ENCODE measurements at regions not wholly inside any gene's neighbourhood (a gene's known extent, or its start where the extent isn't known, plus 50 kb on each side); places are given as distances from the start of the nearest gene placed in this dataset.
"Not testable (repeated sequence)": the region's sequence is repeated elsewhere in the genome, so short reads cannot be mapped to it uniquely, and the experiment has no call there.

GRCh38 chr17:12220714-12221439 lies 200.2 kb downstream of the MAP2K4 start:
- intact Hi-C loops (cut with micrococcal nuclease; ENCODE audit: unreplicated experiment); H3K27me3 ChIP-seq (ENCODE audit: control insufficient read depth, insufficient read depth, low read length); POLR2A ChIA-PET; BruUV-seq (replicated peaks); CTCF ChIA-PET; H3K9me3 ChIP-seq (ENCODE audit: control insufficient read depth, insufficient read depth, low read depth, low read length); H3K36me3 ChIP-seq (ENCODE audit: control insufficient read depth, insufficient read depth, low read length); H3K4me3 ChIP-seq (ENCODE audit: low read depth in 2 of 2, low read length in 2 of 2); ATAC-seq; H3K4me1 ChIP-seq (ENCODE audit: control insufficient read depth, insufficient read depth, low read length); DNase-seq (ENCODE audit: low read depth, low spot score); in situ Hi-C loops (cut with HindIII; ENCODE audit: low pct_unique_long_range_greater_than_20kb, low sequenced_read_pairs); H3K27ac ChIP-seq (ENCODE audit: low read length): not testable (repeated sequence)

GRCh38 chr17:12222392-12222791 lies 201.7 kb downstream of the MAP2K4 start:
- BruUV-seq (replicated peaks) = no TSS peak
- TF ChIP-seq CTCF (IDR thresholded peaks at IDR 0.05) (no peak), SIN3A (IDR thresholded peaks at IDR 0.05; ENCODE audit: borderline replicate concordance, insufficient read depth, low read depth, low read length) (no peak), POLR2AphosphoS5 (IDR thresholded peaks at IDR 0.05; ENCODE audit: low read depth, low read length) (no peak), REST (IDR thresholded peaks at IDR 0.05; ENCODE audit: insufficient read depth in 1 of 2, low read depth in 2 of 2, low read length in 1 of 2) (no peak), TCF7L2 (IDR thresholded peaks at IDR 0.05; ENCODE audit: low read depth, low read length) (no peak)

GRCh38 chr17:12227547-12227946 lies 206.9 kb downstream of the MAP2K4 start:
- ATAC-seq = no peak
- CTCF ChIA-PET = no interaction called here
- no TSS peak for BruUV-seq (replicated peaks)
- intact Hi-C loops (cut with micrococcal nuclease; ENCODE audit: unreplicated experiment) = no loop called here
- Histone ChIP-seq H3K9me3 (ENCODE audit: control insufficient read depth, insufficient read depth, low read depth, low read length) (no peaks in the 10 kb centered on the region), H3K27me3 (ENCODE audit: control insufficient read depth, insufficient read depth, low read length) (no peaks in the 10 kb centered on the region), H3K4me1 (ENCODE audit: control insufficient read depth, insufficient read depth, low read length) (no peaks in the 10 kb centered on the region), H3K4me3 (ENCODE audit: low read depth in 2 of 2, low read length in 2 of 2) (no peak overlapping the region), H3K27ac (ENCODE audit: low read length) (no peak overlapping the region), H3K36me3 (ENCODE audit: control insufficient read depth, insufficient read depth, low read length) (no peaks in the 10 kb centered on the region)
- DNase-seq (ENCODE audit: low read depth, low spot score) = no peak
- in situ Hi-C loops (cut with HindIII; ENCODE audit: low pct_unique_long_range_greater_than_20kb, low sequenced_read_pairs) = no loop called here
- POLR2A ChIA-PET = no interaction called here
- no peak for TF ChIP-seq POLR2AphosphoS5 (IDR thresholded peaks at IDR 0.05; ENCODE audit: low read depth, low read length)
- no peak for TF ChIP-seq SIN3A (IDR thresholded peaks at IDR 0.05; ENCODE audit: borderline replicate concordance, insufficient read depth, low read depth, low read length)
- no peak for TF ChIP-seq CTCF (IDR thresholded peaks at IDR 0.05)
- no peak for TF ChIP-seq TCF7L2 (IDR thresholded peaks at IDR 0.05; ENCODE audit: low read depth, low read length)
- TF ChIP-seq REST (IDR thresholded peaks at IDR 0.05; ENCODE audit: insufficient read depth in 1 of 2, low read depth in 2 of 2, low read length in 1 of 2) = no peak

More at GRCh38 chr17:12222392-12222791, 201.7 kb downstream of the MAP2K4 start:
- H3K27me3 ChIP-seq (ENCODE audit: control insufficient read depth, insufficient read depth, low read length) = no peaks in the 10 kb centered on the region
- intact Hi-C loops (cut with micrococcal nuclease; ENCODE audit: unreplicated experiment) = no loop called here
- ChIA-PET POLR2A (no interaction called here), CTCF (no interaction called here)
- in situ Hi-C loops (cut with HindIII; ENCODE audit: low pct_unique_long_range_greater_than_20kb, low sequenced_read_pairs) = no loop called here
- H3K36me3 ChIP-seq (ENCODE audit: control insufficient read depth, insufficient read depth, low read length) = no peaks in the 10 kb centered on the region
- no peaks in the 10 kb centered on the region for H3K9me3 ChIP-seq (ENCODE audit: control insufficient read depth, insufficient read depth, low read depth, low read length)
- DNase-seq (ENCODE audit: low read depth, low spot score) (no peak), ATAC-seq (no peak)
- no peaks in the 10 kb centered on the region for H3K4me1 ChIP-seq (ENCODE audit: control insufficient read depth, insufficient read depth, low read length)
- no peak overlapping the region for H3K4me3 ChIP-seq (ENCODE audit: low read depth in 2 of 2, low read length in 2 of 2)
- H3K27ac ChIP-seq (ENCODE audit: low read length) = no peak overlapping the region
